ENCODE measurements at regions not wholly inside any gene's neighbourhood (a gene's known extent, or its start where the extent isn't known, plus 50 kb on each side); places are given as distances from the start of the nearest gene placed in this dataset.

DNA sequence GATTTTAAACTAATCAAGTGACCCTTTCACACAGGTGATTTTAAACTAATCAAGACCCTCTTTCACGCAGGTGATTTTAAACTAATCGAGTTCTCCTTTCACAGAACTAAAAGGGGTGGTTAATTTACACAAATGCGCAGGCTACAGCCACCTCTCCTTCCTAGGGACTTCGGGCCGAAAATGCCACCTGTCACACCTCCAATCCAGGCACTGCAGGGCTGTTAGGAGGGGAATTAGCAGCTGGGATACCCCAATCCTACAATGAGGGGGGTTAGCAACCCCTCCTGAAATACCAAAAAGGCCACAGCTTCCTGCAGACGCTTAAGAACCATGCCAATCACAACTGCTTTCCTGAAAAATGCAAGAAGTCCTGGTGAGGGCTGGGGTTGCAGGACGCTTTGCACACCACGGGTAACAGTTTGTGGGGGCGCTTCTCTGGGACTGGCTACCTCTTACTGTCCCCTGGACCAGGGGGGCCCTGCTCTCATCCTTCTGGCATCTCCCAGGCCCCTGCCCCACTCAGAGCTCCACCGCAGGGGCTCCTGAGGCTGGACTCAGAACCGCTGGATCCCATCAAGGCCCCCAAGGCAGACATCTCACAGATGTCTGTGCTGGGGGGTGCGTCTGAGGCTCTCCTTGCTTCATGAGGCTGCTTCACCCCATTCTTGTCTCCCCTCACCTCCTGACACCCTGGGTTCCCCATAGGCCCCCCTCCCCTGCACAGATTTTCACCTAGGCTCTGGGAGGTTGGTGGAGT, 145.9 kb downstream of the OR4M2 start:
- dilution Hi-C loops (cut with MboI; ENCODE audit: extremely low pct_ligation_motif_present, low sequenced_read_pairs) (no loop called here), intact Hi-C loops (cut with micrococcal nuclease) (no loop called here)
- Histone ChIP-seq H3K4me2 (ENCODE audit: insufficient read depth, low read length) (no peak overlapping the region), H4K20me1 (replicated peaks; ENCODE audit: control insufficient read depth, extremely low read depth, insufficient read depth, low read length) (no peaks in the 10 kb centered on the region), H3K9ac (replicated peaks; ENCODE audit: extremely low read depth, insufficient read depth, low read length) (no peak overlapping the region), H3K9me3 (replicated peaks; ENCODE audit: control insufficient read depth, insufficient read depth, low read length) (peaks cover 21% of the 10 kb centered on the region), H3K27me3 (ENCODE audit: control insufficient read depth in 2 of 2, insufficient read depth in 2 of 2, low read length in 2 of 2) (no peaks in the 10 kb centered on the region), H2AFZ (ENCODE audit: low read depth, low read length) (no peak overlapping the region), H3K27ac (ENCODE audit: insufficient read depth, low read depth, low read length) (no peak overlapping the region), H3K4me3 (replicated peaks in 1 of 3; ENCODE audit: insufficient read depth in 1 of 3, low read depth in 1 of 3, low read length in 3 of 3) (no peak overlapping the region), H3K36me3 (ENCODE audit: control insufficient read depth in 2 of 2, extremely low read depth in 1 of 2, insufficient read depth in 2 of 2, low read length in 2 of 2) (no peaks in the 10 kb centered on the region), H3K4me1 (ENCODE audit: control insufficient read depth, extremely low read depth, insufficient read depth, low read length) (no peaks in the 10 kb centered on the region), H3K79me2 (ENCODE audit: control insufficient read depth, insufficient read depth, low read length) (no peaks in the 10 kb centered on the region), H3K9me1 (replicated peaks; ENCODE audit: control insufficient read depth, extremely low read depth, insufficient read depth, low read length) (no peaks in the 10 kb centered on the region)
- TF ChIP-seq, protein P1, sequence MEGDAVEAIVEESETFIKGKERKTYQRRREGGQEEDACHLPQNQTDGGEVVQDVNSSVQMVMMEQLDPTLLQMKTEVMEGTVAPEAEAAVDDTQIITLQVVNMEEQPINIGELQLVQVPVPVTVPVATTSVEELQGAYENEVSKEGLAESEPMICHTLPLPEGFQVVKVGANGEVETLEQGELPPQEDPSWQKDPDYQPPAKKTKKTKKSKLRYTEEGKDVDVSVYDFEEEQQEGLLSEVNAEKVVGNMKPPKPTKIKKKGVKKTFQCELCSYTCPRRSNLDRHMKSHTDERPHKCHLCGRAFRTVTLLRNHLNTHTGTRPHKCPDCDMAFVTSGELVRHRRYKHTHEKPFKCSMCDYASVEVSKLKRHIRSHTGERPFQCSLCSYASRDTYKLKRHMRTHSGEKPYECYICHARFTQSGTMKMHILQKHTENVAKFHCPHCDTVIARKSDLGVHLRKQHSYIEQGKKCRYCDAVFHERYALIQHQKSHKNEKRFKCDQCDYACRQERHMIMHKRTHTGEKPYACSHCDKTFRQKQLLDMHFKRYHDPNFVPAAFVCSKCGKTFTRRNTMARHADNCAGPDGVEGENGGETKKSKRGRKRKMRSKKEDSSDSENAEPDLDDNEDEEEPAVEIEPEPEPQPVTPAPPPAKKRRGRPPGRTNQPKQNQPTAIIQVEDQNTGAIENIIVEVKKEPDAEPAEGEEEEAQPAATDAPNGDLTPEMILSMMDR (IDR thresholded peaks at IDR 0.05; ENCODE audit: extremely low read depth in 1 of 2, insufficient read depth in 1 of 2, low read depth in 1 of 2, low read length in 2 of 2): no peak
- no peak for TF ChIP-seq POLR2A (IDR thresholded peaks at IDR 0.05; ENCODE audit: low read depth, low read length)
- no peak for TF ChIP-seq GATA2 (IDR thresholded peaks at IDR 0.05; ENCODE audit: insufficient read depth, insufficient read length, low read depth, low read length)
- no peak for TF ChIP-seq MYC (IDR thresholded peaks at IDR 0.05; ENCODE audit: low read depth, low read length)
- TF ChIP-seq FOS (IDR thresholded peaks at IDR 0.05; ENCODE audit: borderline replicate concordance, insufficient read depth, low read length): no peak
- TF ChIP-seq, protein P2, sequence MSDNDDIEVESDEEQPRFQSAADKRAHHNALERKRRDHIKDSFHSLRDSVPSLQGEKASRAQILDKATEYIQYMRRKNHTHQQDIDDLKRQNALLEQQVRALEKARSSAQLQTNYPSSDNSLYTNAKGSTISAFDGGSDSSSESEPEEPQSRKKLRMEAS (IDR thresholded peaks at IDR 0.05; ENCODE audit: insufficient read depth, insufficient read length): no peak
- no peak for TF ChIP-seq EZH2 (IDR thresholded peaks at IDR 0.05; ENCODE audit: borderline replicate concordance, low read depth, low read length, severe bottlenecking)
- no peak for TF ChIP-seq POLR2AphosphoS5 (IDR thresholded peaks at IDR 0.05; ENCODE audit: insufficient read depth, low read depth, low read length)
- TF ChIP-seq JUN (IDR thresholded peaks at IDR 0.05; ENCODE audit: borderline replicate concordance, insufficient read depth, insufficient read length, low read depth): no peak
- no peak for DNase-seq (ENCODE audit: low read depth, low spot score)
- ChIA-PET POLR2A (no interaction called here), CTCF (no interaction called here)
- FAIRE-seq: no peak
- no TSS peak for BruUV-seq (replicated peaks)
